ENCODE measurements at regions not wholly inside any gene's neighbourhood (a gene's known extent, or its start where the extent isn't known, plus 50 kb on each side); places are given as distances from the start of the nearest gene placed in this dataset.
"Not testable (repeated sequence)": the region's sequence is repeated elsewhere in the genome, so short reads cannot be mapped to it uniquely, and the experiment has no call there.

DNA sequence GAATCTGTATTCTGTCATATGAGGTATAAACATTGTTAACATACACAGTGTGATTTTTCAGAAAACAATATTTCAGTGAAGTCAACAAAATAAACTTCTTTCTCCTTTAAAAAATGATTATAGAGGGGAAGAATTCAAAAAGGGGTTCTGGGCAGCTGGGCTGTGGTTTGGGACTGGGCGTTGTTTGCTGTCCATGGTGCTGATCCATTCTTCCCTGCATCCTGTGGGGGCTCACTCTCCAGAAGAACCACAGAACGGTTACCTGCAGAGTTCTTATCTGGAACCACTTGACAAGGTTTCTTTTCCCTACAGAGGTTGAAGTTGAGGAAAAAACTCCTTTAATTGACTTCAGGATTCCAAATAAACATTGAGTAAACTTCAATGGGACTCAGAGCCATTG is 1091.0 kb downstream of the CDH8 start:
- TF ChIP-seq, protein P1, sequence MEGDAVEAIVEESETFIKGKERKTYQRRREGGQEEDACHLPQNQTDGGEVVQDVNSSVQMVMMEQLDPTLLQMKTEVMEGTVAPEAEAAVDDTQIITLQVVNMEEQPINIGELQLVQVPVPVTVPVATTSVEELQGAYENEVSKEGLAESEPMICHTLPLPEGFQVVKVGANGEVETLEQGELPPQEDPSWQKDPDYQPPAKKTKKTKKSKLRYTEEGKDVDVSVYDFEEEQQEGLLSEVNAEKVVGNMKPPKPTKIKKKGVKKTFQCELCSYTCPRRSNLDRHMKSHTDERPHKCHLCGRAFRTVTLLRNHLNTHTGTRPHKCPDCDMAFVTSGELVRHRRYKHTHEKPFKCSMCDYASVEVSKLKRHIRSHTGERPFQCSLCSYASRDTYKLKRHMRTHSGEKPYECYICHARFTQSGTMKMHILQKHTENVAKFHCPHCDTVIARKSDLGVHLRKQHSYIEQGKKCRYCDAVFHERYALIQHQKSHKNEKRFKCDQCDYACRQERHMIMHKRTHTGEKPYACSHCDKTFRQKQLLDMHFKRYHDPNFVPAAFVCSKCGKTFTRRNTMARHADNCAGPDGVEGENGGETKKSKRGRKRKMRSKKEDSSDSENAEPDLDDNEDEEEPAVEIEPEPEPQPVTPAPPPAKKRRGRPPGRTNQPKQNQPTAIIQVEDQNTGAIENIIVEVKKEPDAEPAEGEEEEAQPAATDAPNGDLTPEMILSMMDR (IDR thresholded peaks at IDR 0.05) = no peak
- no peak for TF ChIP-seq EP300 (IDR thresholded peaks at IDR 0.05)
- TF ChIP-seq POLR2A (IDR thresholded peaks at IDR 0.05) = no peak
- no peak for TF ChIP-seq POLR2AphosphoS5 (IDR thresholded peaks at IDR 0.05)
- intact Hi-C loops (cut with DNase I) = no loop called here
- 8% methylated on average over 2 of the region's 2 CpGs for WGBS, 2 donors
- H3K36me3 ChIP-seq = no peaks in the 10 kb centered on the region
- no peaks in the 10 kb centered on the region for H3K4me1 ChIP-seq
- DNase-seq = no peak
- no peak overlapping the region for H3K4me3 ChIP-seq
- H3K27me3 ChIP-seq = no peaks in the 10 kb centered on the region
- H3K9me3 ChIP-seq = peaks cover 0 to 6% (median 0%) of the 10 kb centered on the region in 4 donors
- no peak overlapping the region for H3K27ac ChIP-seq

DNA sequence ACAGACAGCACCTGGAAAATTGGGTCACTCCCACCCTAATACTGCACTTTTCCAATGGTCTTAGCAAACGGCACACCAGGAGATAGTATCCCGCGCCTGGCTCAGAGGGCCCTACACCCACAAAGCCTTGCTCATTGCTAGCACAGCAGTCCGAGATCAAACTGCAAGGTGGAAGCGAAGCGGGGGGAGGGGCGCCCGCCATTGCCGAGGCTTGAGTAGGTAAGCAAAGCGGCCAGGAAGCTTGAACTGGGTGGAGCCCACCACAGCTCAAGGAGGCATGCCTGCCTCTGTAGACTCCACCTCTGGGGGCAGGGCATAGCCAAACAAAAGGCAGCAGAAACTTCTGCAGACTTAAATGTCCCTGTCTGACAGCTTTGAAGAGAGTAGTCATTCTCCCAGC is 1100.0 kb downstream of the CDH8 start:
- 92 to 95% methylated on average over 10 of the region's 10 CpGs for WGBS, 2 donors
- DNase-seq; H3K9me3 ChIP-seq; H3K27ac ChIP-seq; H3K36me3 ChIP-seq; H3K27me3 ChIP-seq; intact Hi-C loops (cut with DNase I); H3K4me3 ChIP-seq; H3K4me1 ChIP-seq: not testable (repeated sequence)

DNA sequence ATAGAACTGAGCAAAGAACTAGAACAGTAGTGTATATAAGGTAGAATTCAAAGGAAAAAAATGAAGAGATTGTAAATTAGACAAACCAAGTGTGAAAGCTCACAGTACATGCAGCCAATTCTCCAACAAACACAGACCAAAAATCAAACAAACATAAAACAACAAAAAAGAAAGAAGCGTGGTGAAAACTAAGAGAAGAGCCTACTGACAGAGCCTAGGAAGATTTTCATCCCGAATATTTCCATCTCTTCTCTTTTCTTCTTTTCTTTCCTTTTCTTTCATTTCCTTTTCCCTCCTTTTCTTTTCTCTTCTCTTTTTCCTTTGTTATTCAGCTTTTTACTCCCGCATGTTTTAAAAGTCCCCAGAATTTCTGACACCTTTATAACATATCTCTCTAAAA is 1103.6 kb downstream of the CDH8 start:
- WGBS, 2 donors = 84 to 90% methylated on average over 3 of the region's 3 CpGs
- no peak for DNase-seq
- Histone ChIP-seq H3K9me3 (no peaks in the 10 kb centered on the region), H3K4me1 (no peaks in the 10 kb centered on the region), H3K27me3 (no peaks in the 10 kb centered on the region), H3K27ac (no peak overlapping the region), H3K36me3 (no peaks in the 10 kb centered on the region), H3K4me3 (no peak overlapping the region)
- TF ChIP-seq, protein P1 (IDR thresholded peaks at IDR 0.05) = no peak
- TF ChIP-seq POLR2A (IDR thresholded peaks at IDR 0.05) (no peak), EP300 (IDR thresholded peaks at IDR 0.05) (no peak), POLR2AphosphoS5 (IDR thresholded peaks at IDR 0.05) (no peak)
- intact Hi-C loops (cut with DNase I) = no loop called here

DNA sequence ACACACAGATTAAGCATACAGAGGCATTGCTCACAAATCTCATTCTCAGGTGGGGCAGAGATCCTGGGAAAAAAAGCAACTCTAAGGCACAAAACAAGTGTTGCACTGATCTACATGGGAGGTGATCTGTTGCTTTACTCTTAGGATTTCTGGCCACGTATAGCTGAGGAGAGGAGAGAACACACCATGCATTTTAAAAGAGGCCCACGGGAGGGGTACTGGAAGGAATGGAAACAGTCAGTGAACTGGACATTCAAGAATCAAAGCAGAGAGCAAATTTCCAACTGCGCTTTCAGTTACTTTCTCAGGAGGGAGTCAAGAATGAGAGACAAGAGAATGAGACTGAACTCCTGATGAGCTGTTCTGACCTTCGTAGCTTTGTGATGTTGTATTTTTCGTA is 1105.9 kb downstream of the CDH8 start:
- Histone ChIP-seq H3K27me3 (no peaks in the 10 kb centered on the region), H3K4me1 (no peaks in the 10 kb centered on the region), H3K36me3 (no peaks in the 10 kb centered on the region), H3K9me3 (no peaks in the 10 kb centered on the region), H3K4me3 (no peak overlapping the region), H3K27ac (no peak overlapping the region)
- intact Hi-C loops (cut with DNase I) = no loop called here
- 79 to 82% methylated on average over 5 of the region's 5 CpGs for WGBS, 2 donors
- no peak for DNase-seq
- TF ChIP-seq, protein P1 (IDR thresholded peaks at IDR 0.05) = no peak
- TF ChIP-seq EP300 (IDR thresholded peaks at IDR 0.05) (no peak), POLR2AphosphoS5 (IDR thresholded peaks at IDR 0.05) (no peak), POLR2A (IDR thresholded peaks at IDR 0.05) (no peak)

GRCh38 chr16:60922920-60923319 is 1113.3 kb downstream of the CDH8 start:
- 91 to 92% methylated on average over 2 of the region's 2 CpGs for WGBS, 2 donors
- DNase-seq = no peak
- no peak for TF ChIP-seq POLR2A (IDR thresholded peaks at IDR 0.05)
- TF ChIP-seq EP300 (IDR thresholded peaks at IDR 0.05) = no peak
- TF ChIP-seq POLR2AphosphoS5 (IDR thresholded peaks at IDR 0.05) = no peak
- TF ChIP-seq, protein P1 (IDR thresholded peaks at IDR 0.05) = no peak
- Histone ChIP-seq H3K4me3 (no peak overlapping the region), H3K27me3 (no peaks in the 10 kb centered on the region), H3K9me3 (no peaks in the 10 kb centered on the region), H3K4me1 (no peaks in the 10 kb centered on the region), H3K36me3 (no peaks in the 10 kb centered on the region), H3K27ac (no peak overlapping the region)
- intact Hi-C loops (cut with DNase I) = no loop called here
